D341Med (cell line): ENCODE measurements at regions not wholly inside any gene's neighbourhood (a gene's known extent, or its start where the extent isn't known, plus 50 kb on each side); places are given as distances from the start of the nearest gene placed in this dataset.
"Not testable (repeated sequence)": the region's sequence is repeated elsewhere in the genome, so short reads cannot be mapped to it uniquely, and the experiment has no call there.

ENCODE experiments used
- DNase-seq: peaks from one replicate; pipeline ENCODE4 v3.0.0; 2012; ENCODE audit warnings: low spot score

DNA sequence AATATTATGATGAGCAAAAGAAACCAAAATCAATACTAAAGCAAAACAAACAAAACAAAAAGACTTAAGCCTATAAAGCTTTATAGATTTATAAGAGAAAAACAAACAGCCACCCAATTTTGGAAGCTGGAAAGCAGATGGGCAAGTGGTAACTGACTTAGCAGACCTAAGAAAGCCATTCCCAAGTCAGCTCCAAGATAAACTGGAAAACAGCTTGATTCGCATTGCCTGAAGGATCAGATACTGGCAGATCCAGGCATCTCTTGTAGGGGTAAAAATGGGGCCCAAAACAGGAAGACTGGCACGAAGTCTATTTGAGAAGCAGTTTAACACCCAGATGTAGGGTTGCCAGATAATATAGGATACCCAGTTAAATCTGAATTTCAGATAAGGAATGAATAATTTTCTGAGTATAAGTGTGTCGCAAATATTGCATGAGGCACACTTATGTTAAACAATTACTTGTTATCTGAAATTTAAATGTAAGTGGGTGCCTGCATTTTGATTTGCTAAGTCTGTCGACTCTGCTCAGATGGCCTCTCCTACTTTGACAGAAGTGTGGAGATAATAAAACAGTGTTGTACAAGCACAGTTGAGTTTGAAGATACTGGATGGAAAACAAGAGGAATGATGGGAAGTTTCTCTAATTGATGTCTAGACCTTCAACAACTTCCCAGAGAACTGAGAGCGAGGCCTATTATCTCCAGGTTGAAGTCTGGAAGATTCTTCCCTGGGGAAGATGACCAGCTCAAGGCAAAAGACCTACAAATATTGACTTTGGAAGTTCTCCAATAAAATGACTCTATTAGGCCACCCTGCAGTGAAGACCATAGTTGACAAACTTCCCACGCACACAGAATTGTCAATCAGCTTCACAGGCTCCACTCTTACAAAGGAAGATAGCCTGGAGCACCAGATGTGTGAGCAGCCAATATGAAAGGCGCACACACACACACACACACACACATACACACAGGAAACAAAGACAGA is 113.4 kb downstream of the FAM50B start:
- DNase-seq: no peak

- no peak for DNase-seq
Observed at GRCh38 chr6:3963426-3963825, 114.3 kb downstream of the FAM50B start.

DNA sequence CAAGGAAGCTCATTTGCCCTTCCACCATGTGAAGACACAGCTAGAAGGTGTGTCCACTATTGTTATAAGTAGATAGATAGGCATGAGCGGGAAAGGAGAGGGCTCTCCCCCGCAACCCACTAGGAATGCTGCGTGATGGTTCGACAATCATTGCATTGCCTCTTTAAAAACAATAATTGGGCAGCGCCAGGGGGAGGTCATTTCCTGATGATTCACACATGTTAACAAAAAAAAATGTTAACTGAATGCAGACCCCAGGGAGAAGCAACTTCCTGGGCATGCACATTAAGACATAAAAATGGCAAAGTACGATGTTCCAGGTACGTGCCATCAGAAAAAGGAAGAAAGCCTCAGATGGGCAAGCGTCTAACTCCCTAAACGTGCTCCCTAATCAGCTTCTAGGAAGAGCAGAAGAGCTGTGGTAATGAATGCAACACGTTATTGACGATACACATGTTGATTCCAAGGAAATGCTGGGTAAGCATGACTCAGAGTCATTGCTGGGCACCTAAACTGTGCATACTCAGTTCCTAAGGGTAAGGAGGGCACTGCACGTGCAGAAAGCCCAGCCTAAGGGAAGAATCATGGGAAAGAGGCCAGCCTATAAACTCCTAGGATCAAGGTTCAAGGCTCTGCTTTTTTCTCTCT is 113.7 kb downstream of the FAM217A start:
- DNase-seq: no peak

GRCh38 chr6:3966426-3966825 is 112.5 kb downstream of the FAM217A start:
- no peak for DNase-seq

DNA sequence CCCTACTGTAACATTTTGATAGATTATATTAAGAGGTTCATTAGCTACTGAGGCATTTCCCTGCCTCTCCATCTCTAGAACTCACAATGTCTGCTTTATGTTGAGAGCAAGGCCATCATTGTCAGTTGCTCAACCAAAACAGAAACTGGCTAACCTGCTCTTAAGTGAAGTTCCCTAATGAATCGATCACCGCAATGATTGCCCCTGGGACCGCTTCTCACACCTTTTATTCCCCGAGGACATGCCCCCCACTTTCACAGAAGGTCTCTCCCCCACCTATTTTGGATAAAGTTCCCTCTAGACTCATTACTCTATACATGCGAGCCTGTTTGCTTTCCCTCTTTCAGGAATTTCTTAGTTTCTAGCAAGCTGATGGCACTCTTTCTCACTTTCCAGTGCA is 108.8 kb downstream of the FAM217A start:
- no peak for DNase-seq

DNA sequence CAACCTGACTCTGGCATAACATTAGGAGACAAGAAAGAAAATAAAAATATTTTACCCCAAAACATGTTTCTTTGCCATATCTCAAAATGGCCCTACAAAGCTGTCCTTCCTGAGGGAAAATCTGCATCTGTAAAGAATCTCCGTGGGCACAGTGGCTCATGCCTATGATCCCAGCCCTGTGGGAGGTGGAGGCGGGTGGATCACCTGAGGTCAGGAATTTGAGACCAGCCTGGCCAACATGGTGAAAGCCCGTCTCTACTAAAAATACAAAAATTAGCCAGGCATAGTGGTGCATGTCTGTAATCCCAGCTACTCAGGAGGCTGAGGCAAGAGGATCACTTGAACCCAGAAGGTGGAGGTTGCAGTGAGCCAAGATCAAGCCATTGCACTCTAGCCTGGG is 105.8 kb downstream of the FAM217A start:
- not testable (repeated sequence) for DNase-seq

DNA sequence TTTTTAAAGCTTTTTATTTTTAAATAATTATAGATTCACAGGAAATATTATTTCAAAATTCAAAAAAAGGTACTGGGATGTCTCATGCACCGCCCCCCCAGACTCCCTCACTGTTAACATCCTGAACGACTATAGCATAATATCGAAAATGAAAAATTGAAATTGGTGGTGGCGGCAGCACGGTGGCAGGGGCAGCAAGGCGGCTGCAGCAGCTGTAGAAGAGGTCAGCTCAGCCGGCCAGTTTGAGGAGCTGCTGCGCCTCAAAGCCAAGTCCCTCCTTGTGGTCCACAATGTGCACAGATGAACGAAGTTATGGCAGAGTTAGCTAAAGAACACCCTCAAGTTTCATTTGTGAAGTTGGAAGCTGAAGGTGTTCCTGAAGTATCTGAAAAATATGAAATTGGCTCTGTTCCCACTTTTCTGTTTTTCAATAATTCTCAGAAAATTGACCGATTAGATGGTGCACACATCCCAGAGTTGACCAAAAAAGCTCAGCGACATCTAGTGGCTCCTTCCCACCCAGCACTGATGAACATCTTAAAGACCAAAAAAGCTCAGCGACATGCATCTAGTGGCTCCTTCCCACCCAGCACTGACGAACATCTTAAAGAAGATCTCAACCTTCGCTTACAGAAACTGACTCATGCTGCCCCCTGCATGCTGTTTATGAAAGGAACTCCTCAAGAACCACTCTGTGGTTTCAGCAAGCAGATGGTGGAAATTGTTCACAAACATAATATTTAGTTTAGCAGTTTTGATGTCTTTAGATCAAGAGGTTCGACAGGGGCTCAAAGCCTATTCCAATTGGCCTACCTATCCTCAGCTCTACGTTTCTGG is 100.8 kb downstream of the FAM217A start:
- peak; percentile 62 for DNase-seq

GRCh38 chr6:3978966-3979365 is 100.0 kb downstream of the FAM217A start:
- DNase-seq: not testable (repeated sequence)

DNA sequence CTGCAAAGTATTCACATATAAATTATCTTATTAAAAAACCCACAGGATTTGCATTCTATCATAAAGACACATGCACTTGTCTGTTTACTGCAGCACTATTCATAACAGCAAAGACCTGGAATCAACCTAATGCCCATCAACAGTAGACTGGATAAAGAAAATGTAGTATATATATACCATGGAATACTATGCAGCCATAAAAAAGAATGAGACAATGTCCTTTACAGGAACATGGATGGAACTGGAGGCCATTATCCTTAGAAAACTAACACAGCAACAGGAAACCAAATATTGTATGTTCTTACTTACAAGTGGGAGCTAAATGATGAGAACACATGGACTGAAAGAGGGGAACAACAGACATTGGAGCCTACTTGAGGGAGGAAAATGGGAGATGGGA is 97.0 kb downstream of the FAM217A start:
- no peak for DNase-seq

GRCh38 chr6:3983778-3984177 is 95.2 kb downstream of the FAM217A start:
- no peak for DNase-seq

DNA sequence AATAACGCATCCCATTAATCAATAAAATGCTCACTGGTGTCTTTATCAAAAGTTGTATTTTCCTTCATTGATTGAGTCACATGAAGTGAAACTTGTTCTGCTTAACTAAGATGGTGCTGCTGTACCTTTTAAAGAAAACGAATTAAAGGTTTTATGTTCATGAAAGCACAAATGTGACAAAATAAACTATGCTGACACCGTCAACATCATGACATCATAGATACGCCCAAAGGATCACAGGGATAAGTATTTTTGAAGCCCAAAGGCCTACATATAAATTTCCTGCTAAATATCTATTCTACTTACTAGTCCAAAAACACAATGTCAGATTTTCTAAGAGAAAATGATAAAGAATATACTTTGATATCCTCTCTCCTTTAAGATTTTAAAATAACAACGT is 94.4 kb downstream of the FAM217A start:
- no peak for DNase-seq

- DNase-seq: no peak
Observed at GRCh38 chr6:3986241-3986640, 92.7 kb downstream of the FAM217A start.

- DNase-seq: no peak
Observed at GRCh38 chr6:3987053-3987452, 91.9 kb downstream of the FAM217A start.

- DNase-seq: no peak
Observed at GRCh38 chr6:3987576-3987975, 91.4 kb downstream of the FAM217A start.

DNA sequence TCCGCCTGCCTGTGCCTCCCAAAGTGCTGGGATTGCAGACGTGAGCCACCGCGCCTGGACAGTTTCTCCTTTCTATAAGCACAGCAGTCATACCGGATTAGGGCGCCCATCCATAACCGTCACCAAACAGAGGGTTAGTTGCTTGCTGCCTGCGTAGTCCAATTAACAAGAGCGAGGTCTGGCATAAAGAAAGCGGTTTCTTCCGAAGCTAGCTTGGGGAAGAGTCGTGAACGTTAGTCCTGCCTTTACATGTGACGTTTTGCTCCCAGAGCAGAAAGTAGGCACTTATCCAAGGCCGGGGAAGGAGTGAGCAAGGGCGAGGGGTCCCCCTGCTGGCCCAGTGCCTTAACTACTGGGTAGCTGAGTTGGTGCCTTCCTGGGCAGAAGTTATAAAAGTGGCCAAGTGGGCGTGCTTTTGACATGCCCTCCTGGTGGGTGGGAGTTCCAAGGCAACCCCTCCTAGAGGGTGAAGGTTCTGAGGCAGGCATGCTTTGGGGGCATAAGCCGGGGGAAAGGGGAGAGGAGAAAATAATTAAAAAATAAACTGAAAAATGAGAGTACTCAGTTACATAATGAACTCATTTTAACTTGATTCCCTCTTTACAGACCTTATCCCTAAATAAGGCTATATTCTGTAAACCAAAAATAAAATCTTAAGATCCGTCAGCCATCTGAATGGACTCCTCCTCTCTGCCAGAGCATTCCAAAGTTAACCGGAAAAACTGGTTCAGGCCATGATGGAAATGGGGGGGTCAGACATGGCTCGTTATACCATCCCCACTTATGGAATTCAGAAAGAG is 88.0 kb downstream of the FAM217A start:
- DNase-seq: peak; percentile 93

GRCh38 chr6:3991941-3992340 is 87.0 kb downstream of the FAM217A start:
- no peak for DNase-seq

- no peak for DNase-seq
Observed at GRCh38 chr6:3996349-3996748, 82.6 kb downstream of the FAM217A start.

GRCh38 chr6:3997177-3997770 is 81.7 kb downstream of the FAM217A start:
- no peak for DNase-seq

DNA sequence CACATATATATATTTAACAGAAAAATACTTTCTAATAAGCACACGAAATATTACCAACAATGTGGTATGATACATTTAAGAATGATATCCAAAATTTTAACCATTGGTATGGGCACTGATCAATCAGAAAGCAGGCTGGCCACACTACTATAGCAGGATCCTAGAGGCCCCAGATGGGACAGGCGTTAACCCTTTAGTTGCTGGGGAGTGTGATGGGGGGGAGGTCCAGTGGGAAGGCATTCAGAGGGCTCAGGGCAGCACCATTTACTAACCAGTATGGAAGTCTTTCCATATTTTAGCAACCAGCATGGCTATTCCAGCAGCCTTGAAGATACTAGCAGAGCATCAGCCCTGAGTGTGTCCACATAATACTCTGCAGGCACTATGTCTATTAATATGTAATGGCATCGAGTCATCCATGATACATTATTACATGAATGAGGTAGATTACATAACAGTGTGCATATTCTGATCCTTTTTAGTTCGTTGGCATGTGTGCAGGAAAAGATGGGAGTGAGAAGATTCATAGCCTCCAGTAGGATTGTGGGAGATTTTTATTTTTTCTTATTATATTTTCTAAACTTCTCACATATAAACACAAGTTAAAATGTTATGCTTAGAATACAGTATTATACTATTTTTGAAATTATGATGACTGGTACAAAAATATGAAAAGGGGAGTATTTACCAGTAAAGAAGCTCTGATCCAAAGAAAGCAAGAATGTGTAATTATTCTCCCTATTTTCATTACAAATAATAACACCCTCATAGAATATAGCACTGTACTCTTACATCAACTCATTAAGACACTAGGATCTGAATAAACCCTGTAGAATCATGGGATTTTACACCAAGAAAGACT is 78.9 kb downstream of the FAM217A start:
- DNase-seq: no peak

DNA sequence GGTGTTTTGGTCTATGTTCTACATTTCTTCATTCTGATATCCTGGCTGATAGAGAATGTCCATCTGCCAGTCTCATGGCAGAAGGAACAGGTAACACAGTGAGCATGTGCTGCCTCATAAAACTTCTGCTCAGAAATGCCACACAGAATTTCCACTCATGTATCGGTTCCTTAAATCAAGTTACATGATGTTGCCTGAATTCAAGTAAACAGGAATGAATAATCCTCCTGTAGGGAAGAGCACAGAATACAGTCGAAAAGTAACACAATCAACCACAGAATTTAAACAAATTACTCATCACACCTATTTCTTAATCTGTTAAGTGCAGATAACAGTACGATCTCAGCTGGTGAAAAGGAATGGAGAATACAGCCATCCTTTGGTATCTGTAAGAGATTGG is 74.7 kb downstream of the FAM217A start:
- no peak for DNase-seq
